ENCODE measurements at regions not wholly inside any gene's neighbourhood (a gene's known extent, or its start where the extent isn't known, plus 50 kb on each side); places are given as distances from the start of the nearest gene placed in this dataset.

DNA sequence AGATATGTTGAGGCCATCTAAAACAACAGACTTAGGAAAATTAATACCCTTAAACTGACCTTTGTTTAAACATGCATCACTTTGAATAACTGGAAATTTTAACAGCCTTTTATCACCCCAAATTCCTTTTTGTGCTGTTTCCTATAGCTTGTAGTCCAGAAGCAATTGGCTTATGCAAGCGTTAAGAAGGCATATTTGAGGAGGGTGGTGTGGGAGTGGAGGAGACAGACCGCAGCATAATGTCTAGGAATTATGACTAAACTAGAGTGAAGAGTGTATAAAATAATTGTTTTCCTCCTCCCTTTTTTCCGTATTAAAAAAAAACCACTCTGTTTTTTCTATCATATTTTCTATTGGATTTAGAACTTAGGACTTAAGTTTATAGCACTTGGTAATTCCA is 51.8 kb upstream of the MPDZ start:
- TF ChIP-seq, protein P1, sequence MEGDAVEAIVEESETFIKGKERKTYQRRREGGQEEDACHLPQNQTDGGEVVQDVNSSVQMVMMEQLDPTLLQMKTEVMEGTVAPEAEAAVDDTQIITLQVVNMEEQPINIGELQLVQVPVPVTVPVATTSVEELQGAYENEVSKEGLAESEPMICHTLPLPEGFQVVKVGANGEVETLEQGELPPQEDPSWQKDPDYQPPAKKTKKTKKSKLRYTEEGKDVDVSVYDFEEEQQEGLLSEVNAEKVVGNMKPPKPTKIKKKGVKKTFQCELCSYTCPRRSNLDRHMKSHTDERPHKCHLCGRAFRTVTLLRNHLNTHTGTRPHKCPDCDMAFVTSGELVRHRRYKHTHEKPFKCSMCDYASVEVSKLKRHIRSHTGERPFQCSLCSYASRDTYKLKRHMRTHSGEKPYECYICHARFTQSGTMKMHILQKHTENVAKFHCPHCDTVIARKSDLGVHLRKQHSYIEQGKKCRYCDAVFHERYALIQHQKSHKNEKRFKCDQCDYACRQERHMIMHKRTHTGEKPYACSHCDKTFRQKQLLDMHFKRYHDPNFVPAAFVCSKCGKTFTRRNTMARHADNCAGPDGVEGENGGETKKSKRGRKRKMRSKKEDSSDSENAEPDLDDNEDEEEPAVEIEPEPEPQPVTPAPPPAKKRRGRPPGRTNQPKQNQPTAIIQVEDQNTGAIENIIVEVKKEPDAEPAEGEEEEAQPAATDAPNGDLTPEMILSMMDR (IDR thresholded peaks at IDR 0.05): no peak
- TF ChIP-seq EP300 (IDR thresholded peaks at IDR 0.05) (no peak), POLR2AphosphoS5 (IDR thresholded peaks at IDR 0.05) (no peak)
